ENCODE measurements at regions not wholly inside any gene's neighbourhood (a gene's known extent, or its start where the extent isn't known, plus 50 kb on each side); places are given as distances from the start of the nearest gene placed in this dataset.

DNA sequence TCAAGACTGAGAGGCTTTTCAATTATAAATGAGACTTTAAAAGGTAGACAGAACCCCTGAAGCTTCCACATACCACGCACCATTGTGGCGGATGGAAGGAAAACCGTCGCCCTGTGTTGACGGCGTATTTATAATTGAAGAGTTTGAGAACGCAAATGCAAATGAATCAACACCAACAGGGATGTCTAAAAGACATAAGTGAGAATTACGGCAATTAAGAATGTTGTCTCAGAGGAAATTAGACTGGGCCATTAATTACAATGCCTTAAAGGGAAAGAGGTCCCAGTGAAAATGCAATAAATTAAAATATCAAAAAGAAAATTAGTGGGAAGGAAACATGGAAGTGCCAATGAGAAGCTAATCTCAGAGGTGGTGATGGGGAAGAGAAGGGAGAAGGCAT lies 148.5 kb upstream of the XYLT1 start:
- H3K27me3 ChIP-seq (ENCODE audit: control insufficient read depth, insufficient read depth, low read length) = no peaks in the 10 kb centered on the region
- no peak for TF ChIP-seq CTCF (IDR thresholded peaks at IDR 0.05; ENCODE audit: insufficient read depth, low read length, poor library complexity, severe bottlenecking)
- DNase-seq (ENCODE audit: low read depth) = no peak
- H3K4me3 ChIP-seq (ENCODE audit: low read depth, low read length) = no peak overlapping the region
- H3K36me3 ChIP-seq (ENCODE audit: control insufficient read depth, insufficient read depth, low read length) = no peaks in the 10 kb centered on the region

DNA sequence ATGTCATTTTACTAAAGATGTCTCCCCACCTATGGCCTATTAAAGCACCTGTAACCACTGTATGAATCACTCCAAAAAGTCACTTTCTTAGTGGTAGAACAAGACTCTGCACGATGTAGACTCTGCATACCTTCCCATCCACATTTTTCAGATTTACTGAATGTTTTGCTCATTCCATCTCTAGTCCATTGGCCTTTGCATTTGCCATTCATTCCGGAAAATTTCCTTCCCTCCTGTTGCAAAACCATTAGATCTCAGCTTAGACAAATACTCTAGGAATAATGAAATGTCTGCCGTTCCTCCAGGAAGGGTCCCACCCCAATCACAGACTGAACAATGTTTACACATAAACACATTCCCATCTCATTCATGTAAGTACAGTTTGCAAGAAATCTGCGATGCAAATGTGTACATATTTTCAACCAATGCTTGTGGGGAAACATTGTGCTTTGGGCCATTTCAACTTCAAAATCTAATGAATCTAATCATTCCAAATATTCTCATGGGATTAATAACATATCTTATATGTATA lies 146.3 kb upstream of the XYLT1 start:
- H3K36me3 ChIP-seq (ENCODE audit: control insufficient read depth, insufficient read depth, low read length) = no peaks in the 10 kb centered on the region
- no peaks in the 10 kb centered on the region for H3K27me3 ChIP-seq (ENCODE audit: control insufficient read depth, insufficient read depth, low read length)
- no peak for DNase-seq (ENCODE audit: low read depth)
- H3K4me3 ChIP-seq (ENCODE audit: low read depth, low read length) = no peak overlapping the region
- no peak for TF ChIP-seq CTCF (IDR thresholded peaks at IDR 0.05; ENCODE audit: insufficient read depth, low read length, poor library complexity, severe bottlenecking)

DNA sequence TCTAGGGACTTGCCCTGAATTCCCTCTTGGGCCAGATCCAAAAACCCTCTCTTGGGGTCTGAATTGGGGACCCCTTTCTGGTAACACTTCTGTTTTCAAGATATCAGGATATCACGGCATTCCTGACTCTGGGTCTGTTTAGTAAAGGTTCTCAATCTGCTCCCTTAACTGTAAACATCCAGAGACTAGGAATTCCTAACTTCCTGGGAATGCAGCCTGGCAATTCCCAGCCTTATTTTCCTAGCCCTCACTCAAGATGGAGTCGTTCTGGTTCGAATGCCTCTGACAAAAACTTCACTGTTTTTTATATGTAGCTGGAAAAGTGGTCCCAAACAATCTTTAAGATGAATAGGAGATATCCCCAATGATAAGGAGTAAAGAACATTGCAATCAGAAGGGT lies 141.6 kb upstream of the XYLT1 start:
- no peak for TF ChIP-seq CTCF (IDR thresholded peaks at IDR 0.05; ENCODE audit: insufficient read depth, low read length, poor library complexity, severe bottlenecking)

DNA sequence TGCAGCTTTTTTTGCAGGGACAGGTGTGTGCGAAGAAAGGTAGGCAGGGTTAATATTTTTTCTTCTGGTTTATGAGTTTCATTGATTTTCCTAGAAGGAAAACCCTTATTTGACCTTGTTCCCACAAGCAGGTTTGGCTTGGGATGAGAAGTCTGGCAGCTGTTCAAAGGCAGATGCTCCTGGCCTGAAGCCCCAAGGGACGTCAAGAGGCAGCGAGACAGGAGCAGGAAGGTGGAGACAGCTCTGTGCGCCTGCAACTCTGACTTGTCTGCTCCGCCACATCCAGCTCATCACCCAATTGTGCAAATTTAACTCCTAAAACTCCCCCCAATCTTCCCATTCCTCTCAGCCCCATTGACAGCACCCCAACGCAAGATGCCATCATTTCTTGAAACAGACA lies 136.8 kb upstream of the XYLT1 start:
- Histone ChIP-seq H3K36me3 (ENCODE audit: control insufficient read depth, insufficient read depth, low read length) (no peaks in the 10 kb centered on the region), H3K4me3 (ENCODE audit: low read depth, low read length) (no peak overlapping the region), H3K27me3 (ENCODE audit: control insufficient read depth, insufficient read depth, low read length) (no peaks in the 10 kb centered on the region)
- DNase-seq (ENCODE audit: low read depth) = no peak
- TF ChIP-seq CTCF (IDR thresholded peaks at IDR 0.05; ENCODE audit: insufficient read depth, low read length, poor library complexity, severe bottlenecking) = no peak

More for the DNA sequence above, 141.6 kb upstream of the XYLT1 start:
- Histone ChIP-seq H3K4me3 (ENCODE audit: low read depth, low read length) (no peak overlapping the region), H3K27me3 (ENCODE audit: control insufficient read depth, insufficient read depth, low read length) (no peaks in the 10 kb centered on the region), H3K36me3 (ENCODE audit: control insufficient read depth, insufficient read depth, low read length) (no peaks in the 10 kb centered on the region)
- DNase-seq (ENCODE audit: low read depth) = no peak

DNA sequence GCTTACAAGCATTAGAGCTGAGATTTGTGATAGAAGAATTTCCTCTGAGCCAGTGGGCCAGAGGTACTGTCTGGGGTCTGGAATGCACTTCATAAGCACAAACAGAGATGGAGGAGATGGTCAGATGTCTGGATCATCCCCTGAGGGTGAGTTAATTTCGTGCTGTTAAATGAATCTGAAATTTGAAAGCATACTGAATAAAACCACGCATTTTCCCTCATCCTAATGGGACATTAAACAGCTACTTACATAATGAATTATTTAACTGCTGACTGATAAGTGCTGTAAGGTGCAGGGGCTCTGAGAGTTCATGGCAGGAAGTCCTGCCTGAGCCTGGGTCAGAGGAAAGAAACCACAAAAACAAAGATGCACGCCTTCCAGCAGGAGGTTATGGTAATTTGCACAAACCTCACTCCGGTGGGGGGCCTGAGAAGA lies 136.3 kb upstream of the XYLT1 start:
- no peaks in the 10 kb centered on the region for H3K36me3 ChIP-seq (ENCODE audit: control insufficient read depth, insufficient read depth, low read length)
- TF ChIP-seq CTCF (IDR thresholded peaks at IDR 0.05; ENCODE audit: insufficient read depth, low read length, poor library complexity, severe bottlenecking) = no peak
- no peak for DNase-seq (ENCODE audit: low read depth)
- no peak overlapping the region for H3K4me3 ChIP-seq (ENCODE audit: low read depth, low read length)
- no peaks in the 10 kb centered on the region for H3K27me3 ChIP-seq (ENCODE audit: control insufficient read depth, insufficient read depth, low read length)

DNA sequence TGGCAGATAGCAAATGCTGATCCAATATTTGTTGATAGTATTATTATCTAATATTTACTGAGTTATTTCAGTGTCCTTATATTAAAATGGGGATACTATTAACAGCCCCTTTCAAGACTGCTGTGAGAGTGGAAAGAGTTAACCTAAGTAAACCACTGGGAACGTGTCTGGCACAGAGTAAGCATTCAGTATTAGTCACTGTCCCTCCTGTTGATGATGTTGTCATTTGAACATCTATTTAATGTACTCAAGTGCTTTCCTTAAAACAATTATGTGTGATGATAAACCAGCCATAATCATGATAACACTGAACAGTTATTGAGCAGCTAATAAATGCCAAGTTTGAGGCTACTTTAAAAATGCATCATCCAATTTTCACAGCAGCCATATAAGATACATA lies 135.7 kb upstream of the XYLT1 start:
- no peak overlapping the region for H3K4me3 ChIP-seq (ENCODE audit: low read depth, low read length)
- H3K36me3 ChIP-seq (ENCODE audit: control insufficient read depth, insufficient read depth, low read length) = no peaks in the 10 kb centered on the region
- H3K27me3 ChIP-seq (ENCODE audit: control insufficient read depth, insufficient read depth, low read length) = no peaks in the 10 kb centered on the region
- no peak for DNase-seq (ENCODE audit: low read depth)
- no peak for TF ChIP-seq CTCF (IDR thresholded peaks at IDR 0.05; ENCODE audit: insufficient read depth, low read length, poor library complexity, severe bottlenecking)
